Thyroid gland (tissue), 4 donors: ENCODE measurements at regions not wholly inside any gene's neighbourhood (a gene's known extent, or its start where the extent isn't known, plus 50 kb on each side); places are given as distances from the start of the nearest gene placed in this dataset.

ENCODE experiments used
- DNase-seq, 2 donors: peaks; one replicate each; pipeline ENCODE4 v3.0.0-alpha.2; 2019
- H3K27ac ChIP-seq, 3 donors: fragments of 200-600 bp; sonication (generic); 1 replicate in 2 of 3; 2 replicates in 1 of 3; pipeline ENCODE4 v1.5.1; 2016 to 2019; ENCODE audit warnings: mild to moderate bottlenecking in 1 of 3, moderate library complexity in 1 of 3
- H3K27me3 ChIP-seq: fragments of 200-600 bp; sonication (generic); one replicate; pipeline ENCODE4 v1.5.1; 2019
- H3K36me3 ChIP-seq, 2 donors: fragments of 200-600 bp; sonication (generic); one replicate each; pipeline ENCODE4 v1.5.1; 2016 to 2019
- H3K4me1 ChIP-seq, 2 donors: fragments of 200-600 bp; sonication (generic); one replicate each; pipeline ENCODE4 v1.5.1; 2017 to 2019
- H3K4me3 ChIP-seq, 3 donors: fragments of 200-600 bp; sonication (generic); replicated peaks in 1 of 3; 1 replicate in 2 of 3; 2 replicates in 1 of 3; pipeline ENCODE4 v1.5.1; 2016; ENCODE audit warnings: mild to moderate bottlenecking in 1 of 3
- H3K9me3 ChIP-seq: fragments of 200-600 bp; sonication (generic); one replicate; pipeline ENCODE4 v1.5.1; 2017
- POLR2A ChIP-seq, 2 donors: fragments of 450-650 bp; IDR thresholded peaks; one replicate each; pipeline ENCODE4 v1.6.1; 2017; ENCODE audit warnings: antibody characterized with exemption in 2 of 2, mild to moderate bottlenecking in 2 of 2, moderate library complexity in 1 of 2
- WGBS, 2 donors: methylation state at CpG; one replicate each; pipeline ENCODE4 v1.1.5; 2017; 5-methylcytosine and 5-hydroxymethylcytosine counted together
- intact Hi-C: fragments of 100-400 bp; cut with DNase I; formaldehyde crosslinking; loops from one replicate; pipeline ENCODE4 v1.15.1; 2023
- TF ChIP-seq, protein P1 (sequence below), 6 experiments: fragments of 200-600 bp in 3 of 6; fragments of 450-650 bp in 3 of 6; sonication (generic) in 3 of 6; IDR thresholded peaks; one replicate each; pipeline ENCODE4 v1.5.1; 2016 to 2019; ENCODE audit warnings: antibody characterized with exemption in 6 of 6, mild to moderate bottlenecking in 2 of 6, inconsistent platforms in 1 of 6, moderate library complexity in 1 of 6

DNA sequence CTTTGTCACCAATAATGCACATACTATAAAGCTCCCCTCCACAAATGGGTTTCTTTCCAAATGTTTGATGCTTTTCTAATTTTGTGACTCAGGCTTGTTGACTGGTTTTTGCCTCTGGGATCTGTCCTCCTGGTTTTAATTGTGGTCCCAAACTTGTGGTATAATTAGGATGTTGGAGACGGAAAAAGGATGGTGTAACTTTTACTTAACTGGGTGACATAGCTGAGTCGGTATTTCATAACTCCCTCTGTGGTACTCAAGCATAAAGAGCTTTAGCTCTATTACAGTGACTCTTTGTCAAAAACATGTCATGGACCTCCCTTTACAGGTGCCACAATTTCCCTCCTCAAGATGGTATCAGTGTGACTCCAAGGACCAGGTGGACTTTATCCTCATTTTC, 119.7 kb upstream of the RBPJ start:
- Histone ChIP-seq H3K27ac (no peak overlapping the region), H3K36me3 (no peaks in the 10 kb centered on the region), H3K9me3 (no peaks in the 10 kb centered on the region), H3K4me3 (no peak overlapping the region), H3K27me3 (no peaks in the 10 kb centered on the region), H3K4me1 (peaks cover 3 to 7% of the 10 kb centered on the region in 2 donors)
- DNase-seq, result no peak
- 83 to 89% methylated on average over 2 of the region's 2 CpGs for WGBS, 2 donors
- TF ChIP-seq, protein P1, sequence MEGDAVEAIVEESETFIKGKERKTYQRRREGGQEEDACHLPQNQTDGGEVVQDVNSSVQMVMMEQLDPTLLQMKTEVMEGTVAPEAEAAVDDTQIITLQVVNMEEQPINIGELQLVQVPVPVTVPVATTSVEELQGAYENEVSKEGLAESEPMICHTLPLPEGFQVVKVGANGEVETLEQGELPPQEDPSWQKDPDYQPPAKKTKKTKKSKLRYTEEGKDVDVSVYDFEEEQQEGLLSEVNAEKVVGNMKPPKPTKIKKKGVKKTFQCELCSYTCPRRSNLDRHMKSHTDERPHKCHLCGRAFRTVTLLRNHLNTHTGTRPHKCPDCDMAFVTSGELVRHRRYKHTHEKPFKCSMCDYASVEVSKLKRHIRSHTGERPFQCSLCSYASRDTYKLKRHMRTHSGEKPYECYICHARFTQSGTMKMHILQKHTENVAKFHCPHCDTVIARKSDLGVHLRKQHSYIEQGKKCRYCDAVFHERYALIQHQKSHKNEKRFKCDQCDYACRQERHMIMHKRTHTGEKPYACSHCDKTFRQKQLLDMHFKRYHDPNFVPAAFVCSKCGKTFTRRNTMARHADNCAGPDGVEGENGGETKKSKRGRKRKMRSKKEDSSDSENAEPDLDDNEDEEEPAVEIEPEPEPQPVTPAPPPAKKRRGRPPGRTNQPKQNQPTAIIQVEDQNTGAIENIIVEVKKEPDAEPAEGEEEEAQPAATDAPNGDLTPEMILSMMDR (IDR thresholded peaks at IDR 0.05), result no peak
- TF ChIP-seq POLR2A (IDR thresholded peaks at IDR 0.05), result no peak
- intact Hi-C loops, result no loop called here

DNA sequence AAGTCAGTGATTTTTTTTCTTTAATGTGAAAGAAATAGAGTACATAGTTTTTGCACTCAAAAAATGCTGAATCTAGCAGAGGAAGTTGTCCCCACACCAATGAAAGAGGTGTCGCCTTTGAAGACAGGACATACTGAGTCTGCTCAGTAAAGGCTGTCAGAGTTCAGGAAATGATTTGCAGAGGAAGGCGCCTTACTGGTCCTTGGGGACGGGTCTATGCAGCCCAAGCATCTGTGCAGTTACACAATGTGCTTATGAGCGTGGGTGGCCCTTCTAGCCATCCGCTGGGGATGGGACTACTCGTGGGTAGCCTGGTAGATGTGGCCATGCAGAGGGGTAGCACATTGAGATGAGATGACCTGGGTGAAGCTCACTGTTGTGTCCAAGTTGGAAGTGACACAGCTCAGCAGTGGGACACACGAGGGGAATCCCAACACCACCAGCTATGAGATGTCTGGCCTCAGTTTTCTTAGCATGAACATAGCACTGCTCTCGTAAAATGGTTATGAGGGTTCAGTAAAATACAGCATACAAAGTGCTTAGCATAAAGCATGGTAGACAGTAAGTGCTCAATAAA, 116.5 kb upstream of the RBPJ start:
- no peak for DNase-seq
- Histone ChIP-seq H3K9me3 (no peaks in the 10 kb centered on the region), H3K36me3 (no peaks in the 10 kb centered on the region), H3K4me3 (no peak overlapping the region), H3K27me3 (no peaks in the 10 kb centered on the region), H3K4me1 (peaks cover 7 to 11% of the 10 kb centered on the region in 2 donors), H3K27ac (no peak overlapping the region)
- WGBS, 2 donors, result 91% methylated on average over 8 of the region's 8 CpGs
- intact Hi-C loops, result no loop called here
- no peak for TF ChIP-seq POLR2A (IDR thresholded peaks at IDR 0.05)
- TF ChIP-seq, protein P1 (IDR thresholded peaks at IDR 0.05), result no peak

DNA sequence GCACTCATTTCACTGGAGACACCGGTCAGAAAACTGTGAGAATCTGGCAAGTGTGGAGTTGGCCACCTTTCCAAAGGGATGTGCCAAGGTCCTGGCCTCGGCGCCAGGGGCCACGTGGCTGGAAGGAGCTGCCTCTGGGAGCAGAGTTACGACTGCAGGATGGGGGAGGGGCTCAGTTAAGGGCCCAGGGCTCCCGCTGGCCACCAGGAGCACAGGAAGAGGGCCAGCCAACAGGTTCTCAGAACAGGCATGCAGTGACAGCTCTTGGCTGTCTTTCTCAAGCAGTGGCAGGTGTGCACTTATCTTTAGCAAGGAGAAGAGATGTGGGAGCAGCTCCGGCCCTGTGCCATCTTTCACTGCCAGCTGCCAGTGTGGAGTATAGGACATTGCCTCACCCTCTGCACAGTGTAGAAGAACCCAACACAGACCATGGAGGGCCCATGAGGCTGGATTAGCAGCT, 115.9 kb upstream of the RBPJ start:
- intact Hi-C loops, result no loop called here
- 31 to 44% methylated on average over 2 to 7 of the region's 7 CpGs for WGBS, 2 donors
- Histone ChIP-seq H3K27ac (no peak overlapping the region), H3K4me3 (no peak overlapping the region), H3K9me3 (no peaks in the 10 kb centered on the region), H3K36me3 (no peaks in the 10 kb centered on the region), H3K4me1 (peaks cover 7 to 11% of the 10 kb centered on the region in 2 donors), H3K27me3 (no peaks in the 10 kb centered on the region)
- peak in 1 of 2 donors; percentile 13 for DNase-seq
- TF ChIP-seq, protein P1 (IDR thresholded peaks at IDR 0.05), result no peak
- TF ChIP-seq POLR2A (IDR thresholded peaks at IDR 0.05), result no peak

DNA sequence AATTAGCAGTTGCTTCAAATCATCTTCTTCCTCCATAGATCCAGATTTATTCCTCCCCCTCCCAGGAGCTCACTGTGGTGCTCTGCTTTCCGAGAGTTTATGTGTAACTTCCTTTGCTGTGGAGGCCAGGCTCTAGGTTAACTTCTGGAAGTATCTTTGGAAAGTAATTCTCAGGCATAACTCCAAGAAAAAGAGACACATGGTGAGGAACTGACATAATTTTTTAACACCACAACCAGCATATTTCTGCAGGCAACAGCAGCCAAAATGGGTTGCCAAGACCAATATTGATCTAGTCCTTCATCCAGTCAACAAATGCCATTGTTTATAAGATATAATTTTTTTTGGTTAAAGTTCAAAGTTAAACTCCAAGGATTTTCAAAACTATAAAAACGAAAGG, 114.5 kb upstream of the RBPJ start:
- intact Hi-C loops, result no loop called here

DNA sequence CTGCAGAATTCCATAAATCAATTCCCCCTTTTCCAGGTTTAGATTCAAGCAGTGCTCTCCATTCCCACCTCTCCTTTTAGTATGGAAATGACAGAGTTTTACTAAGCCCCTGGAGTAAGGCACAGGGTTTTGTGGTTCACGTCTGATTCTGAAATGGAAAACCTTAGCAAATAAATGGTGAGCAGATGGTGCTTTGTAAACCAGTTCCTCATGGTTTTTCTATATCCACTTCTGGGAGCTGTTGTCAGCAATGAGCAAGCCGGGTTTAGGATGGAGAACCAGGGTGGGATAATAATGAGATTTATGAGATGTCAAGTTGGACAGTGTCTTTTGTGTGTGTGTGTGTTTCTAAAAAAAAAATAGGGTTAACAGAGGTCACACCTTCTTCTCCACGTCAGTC, 113.8 kb upstream of the RBPJ start:
- no peaks in the 10 kb centered on the region for H3K36me3 ChIP-seq
- intact Hi-C loops, result no loop called here
- H3K27ac ChIP-seq, result no peak overlapping the region
- WGBS, 2 donors, result 40 to 53% methylated on average over 3 of the region's 3 CpGs
- TF ChIP-seq POLR2A (IDR thresholded peaks at IDR 0.05), result no peak
- TF ChIP-seq, protein P1 (IDR thresholded peaks at IDR 0.05), result no peak
- no peaks in the 10 kb centered on the region for H3K27me3 ChIP-seq
- peaks cover 7 to 11% of the 10 kb centered on the region in 2 donors for H3K4me1 ChIP-seq
- H3K9me3 ChIP-seq, result no peaks in the 10 kb centered on the region
- DNase-seq, result no peak
- no peak overlapping the region for H3K4me3 ChIP-seq

More for the DNA sequence above, 114.5 kb upstream of the RBPJ start:
- TF ChIP-seq, protein P1 (IDR thresholded peaks at IDR 0.05), result no peak
- no peak for TF ChIP-seq POLR2A (IDR thresholded peaks at IDR 0.05)
- no peak for DNase-seq
- H3K36me3 ChIP-seq, result no peaks in the 10 kb centered on the region
- peak overlapping the region in 1 of 3 donors; percentile 38 for H3K27ac ChIP-seq
- 29 to 55% methylated on average over 2 of the region's 2 CpGs for WGBS, 2 donors
- no peak overlapping the region for H3K4me3 ChIP-seq
- no peaks in the 10 kb centered on the region for H3K9me3 ChIP-seq
- peaks cover 7 to 11% of the 10 kb centered on the region in 2 donors for H3K4me1 ChIP-seq
- no peaks in the 10 kb centered on the region for H3K27me3 ChIP-seq
